H9 (cell line): ENCODE measurements at regions not wholly inside any gene's neighbourhood (a gene's known extent, or its start where the extent isn't known, plus 50 kb on each side); places are given as distances from the start of the nearest gene placed in this dataset.

Experiments used
- DNase-seq: peaks from one replicate; pipeline ENCODE4 v3.0.0-alpha.2; 2017
- H2AFZ ChIP-seq: one replicate; pipeline ENCODE4 v1.6.1; 2013; ENCODE audit warnings: mild to moderate bottlenecking, low read length, control low read depth, moderate library complexity
- H2AK5ac ChIP-seq: 2 replicates; pipeline ENCODE4 v1.6.1; 2013; ENCODE audit warnings: low read length, control low read depth, mixed read lengths; ENCODE audit not compliant: insufficient read length
- H2BK120ac ChIP-seq: one replicate; pipeline ENCODE4 v1.6.1; 2013; ENCODE audit warnings: low read depth, mild to moderate bottlenecking, low read length, control low read depth, inconsistent platforms; ENCODE audit not compliant: poor library complexity, severe bottlenecking
- H2BK12ac ChIP-seq: 2 replicates; pipeline ENCODE4 v1.6.1; 2013; ENCODE audit warnings: low read length, control low read depth, mixed read lengths, low read depth; ENCODE audit not compliant: insufficient read length
- H2BK15ac ChIP-seq: 2 replicates; pipeline ENCODE4 v1.6.1; 2013; ENCODE audit warnings: low read depth, low read length, control low read depth
- H2BK20ac ChIP-seq: one replicate; pipeline ENCODE4 v1.6.1; 2013; ENCODE audit warnings: low read depth, mild to moderate bottlenecking, low read length, control low read depth, inconsistent platforms; ENCODE audit not compliant: poor library complexity, severe bottlenecking
- H2BK5ac ChIP-seq: 2 replicates; pipeline ENCODE4 v1.6.1; 2013; ENCODE audit warnings: low read length, control low read depth, mixed read lengths; ENCODE audit not compliant: insufficient read length
- H3K14ac ChIP-seq: 2 replicates; pipeline ENCODE4 v1.6.1; 2013; ENCODE audit warnings: low read length, control low read depth; ENCODE audit not compliant: insufficient read depth
- H3K18ac ChIP-seq: 2 replicates; pipeline ENCODE4 v1.6.1; 2013; ENCODE audit warnings: low read depth, mild to moderate bottlenecking, mixed read lengths, low read length, control low read depth; ENCODE audit not compliant: insufficient read length
- H3K23ac ChIP-seq: 2 replicates; pipeline ENCODE4 v1.6.1; 2013; ENCODE audit warnings: low read length, control low read depth, mixed read lengths, low read depth; ENCODE audit not compliant: insufficient read length
- H3K23me2 ChIP-seq: 2 replicates; pipeline ENCODE4 v1.6.1; 2013; ENCODE audit warnings: low read depth, mild to moderate bottlenecking, mixed read lengths, low read length, control low read depth; ENCODE audit not compliant: insufficient read length, poor library complexity, severe bottlenecking
- H3K27ac ChIP-seq: 2 replicates; pipeline ENCODE4 v1.5.1; 2013; ENCODE audit warnings: low read length, control low read depth, mixed read lengths, low read depth; ENCODE audit not compliant: insufficient read length
- H3K27me3 ChIP-seq: 2 replicates; pipeline ENCODE4 v1.6.1; 2013; ENCODE audit warnings: low read length, control low read depth, inconsistent platforms; ENCODE audit not compliant: insufficient read depth
- H3K4ac ChIP-seq: 2 replicates; pipeline ENCODE4 v1.6.1; 2013; ENCODE audit warnings: low read depth, mild to moderate bottlenecking, control low read depth, inconsistent platforms, low read length, moderate library complexity
- H3K4me1 ChIP-seq: 2 replicates; pipeline ENCODE4 v1.6.1; 2013; ENCODE audit warnings: low read length, control low read depth, inconsistent platforms; ENCODE audit not compliant: insufficient read depth
- H3K4me2 ChIP-seq: 2 replicates; pipeline ENCODE4 v1.6.1; 2013; ENCODE audit warnings: low read length, control low read depth, mixed read lengths; ENCODE audit not compliant: insufficient read length, insufficient read depth
- H3K56ac ChIP-seq: 2 replicates; pipeline ENCODE4 v1.6.1; 2013; ENCODE audit warnings: low read depth, mild to moderate bottlenecking, mixed read lengths, low read length, control low read depth; ENCODE audit not compliant: insufficient read length
- H3K79me1 ChIP-seq: 2 replicates; pipeline ENCODE4 v1.6.1; 2013; ENCODE audit warnings: low read depth, mild to moderate bottlenecking, moderate library complexity, low read length, control low read depth, inconsistent platforms; ENCODE audit not compliant: insufficient read depth, poor library complexity, severe bottlenecking
- H3K79me2 ChIP-seq: 2 replicates; pipeline ENCODE4 v1.6.1; 2013; ENCODE audit warnings: low read length, control low read depth, inconsistent platforms; ENCODE audit not compliant: insufficient read depth
- H3K9ac ChIP-seq: 2 replicates; pipeline ENCODE4 v1.6.1; 2013; ENCODE audit warnings: low read length, control low read depth, mixed read lengths; ENCODE audit not compliant: insufficient read length; ENCODE audit errors: extremely low read depth
- H3K9me3 ChIP-seq: one replicate; pipeline ENCODE4 v1.6.1; 2013; ENCODE audit warnings: low read depth, low read length, inconsistent platforms; ENCODE audit not compliant: control insufficient read depth
- H3T11ph ChIP-seq: one replicate; pipeline ENCODE4 v1.6.1; 2013; ENCODE audit warnings: mild to moderate bottlenecking, low read length, control low read depth, inconsistent platforms
- H4K20me1 ChIP-seq: one replicate; pipeline ENCODE4 v1.6.1; 2013; ENCODE audit not compliant: control insufficient read depth, insufficient read length, insufficient read depth
- H4K5ac ChIP-seq: 2 replicates; pipeline ENCODE4 v1.6.1; 2013; ENCODE audit warnings: low read depth, mild to moderate bottlenecking, mixed read lengths, low read length, control low read depth; ENCODE audit not compliant: insufficient read length
- H4K8ac ChIP-seq: replicated peaks from 2 replicates; pipeline ENCODE4 v1.6.1; 2013; ENCODE audit warnings: low read length, control low read depth, mixed read lengths, low read depth; ENCODE audit not compliant: insufficient read length
- H4K91ac ChIP-seq: 2 replicates; pipeline ENCODE4 v1.6.1; 2013; ENCODE audit warnings: low read depth, mild to moderate bottlenecking, moderate library complexity, mixed read lengths, low read length, control low read depth; ENCODE audit not compliant: insufficient read length
- H3K27ac Mint-ChIP-seq, 3 experiments: 2 replicates in 2 of 3; 3 replicates in 1 of 3; pipeline ENCODE4 v1.8.0; 2020 to 2021; ENCODE audit warnings: mixed read lengths in 3 of 3, mild to moderate bottlenecking in 1 of 3, moderate library complexity in 1 of 3
- H3K27me3 Mint-ChIP-seq: 2 replicates; pipeline ENCODE4 v1.8.0; 2021; ENCODE audit warnings: low read depth, mild to moderate bottlenecking, moderate library complexity, mixed read lengths
- H3K36me3 Mint-ChIP-seq, 3 experiments: 2 replicates in 2 of 3; 3 replicates in 1 of 3; pipeline ENCODE4 v1.8.0; 2020 to 2021; ENCODE audit warnings: low read depth in 3 of 3, mixed read lengths in 3 of 3; ENCODE audit not compliant: insufficient read depth in 1 of 3
- H3K4me1 Mint-ChIP-seq, 2 experiments: 2 replicates each; pipeline ENCODE4 v1.8.0; 2020; ENCODE audit warnings: mixed read lengths in 2 of 2
- H3K4me3 Mint-ChIP-seq, 2 experiments: 2 replicates in 1 of 2; 3 replicates in 1 of 2; pipeline ENCODE4 v1.8.0; 2020 to 2021; ENCODE audit warnings: mild to moderate bottlenecking in 2 of 2, mixed read lengths in 2 of 2, moderate library complexity in 1 of 2
- H3K9me3 Mint-ChIP-seq, 2 experiments: 2 replicates in 1 of 2; 3 replicates in 1 of 2; pipeline ENCODE4 v1.8.0; 2020; ENCODE audit warnings: mild to moderate bottlenecking in 2 of 2, mixed read lengths in 2 of 2, moderate library complexity in 1 of 2
- WGBS: extraction: QIAGEN DNeasy Blood & Tissue Kit; methylation state at CpG from one replicate; pipeline ENCODE4 v1.1.7; 2013; ENCODE audit warnings: missing lambda C conversion rate, low lambda C conversion rate, mixed read lengths; ENCODE audit not compliant: insufficient read length; ENCODE audit errors: extremely low coverage; 5-methylcytosine and 5-hydroxymethylcytosine counted together
- TF ChIP-seq, protein P1 (sequence below): fragments of 200-600 bp; sonication (generic); conservative IDR thresholded peaks from 3 replicates; pipeline ENCODE4 v1.8.0; 2021; ENCODE audit warnings: antibody characterized with exemption, mild to moderate bottlenecking

DNA sequence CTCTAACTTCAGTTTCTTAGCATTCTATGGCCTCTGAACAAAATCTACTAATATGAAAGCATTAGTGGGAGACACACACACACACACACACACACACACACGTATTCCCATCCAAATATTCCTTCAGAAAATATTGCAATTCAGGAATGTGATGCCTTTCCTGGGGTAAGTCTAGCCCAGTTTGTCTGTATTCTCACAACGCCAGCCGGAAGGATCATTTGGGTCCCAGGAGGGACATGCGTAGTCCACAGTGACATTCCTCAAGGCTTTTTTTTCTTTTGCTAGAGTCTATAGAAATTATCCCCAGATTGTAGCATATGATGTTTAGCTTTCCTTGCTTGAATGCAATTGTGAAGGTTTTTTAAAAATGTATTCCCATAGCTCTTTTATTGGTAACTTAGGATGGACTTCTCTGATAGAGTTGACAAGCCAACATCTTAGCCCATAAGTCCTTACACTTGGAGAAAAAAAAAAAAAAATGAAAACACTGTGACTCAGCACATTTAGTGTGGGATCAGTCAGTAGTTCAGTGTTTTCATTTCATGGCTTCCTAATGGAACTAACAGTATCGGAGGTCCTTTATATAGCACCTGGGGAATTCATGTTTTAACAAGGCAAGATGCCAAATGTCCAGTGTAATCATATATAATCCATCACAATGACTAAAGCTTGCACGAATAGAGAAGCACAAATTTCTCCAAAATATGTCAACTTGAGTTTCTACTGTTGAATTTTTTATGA is 316.5 kb downstream of the DIRAS2 start:
- Histone ChIP-seq H2AK5ac (no peak overlapping the region), H2BK20ac (no peak overlapping the region), H4K5ac (no peak overlapping the region), H3K23ac (no peak overlapping the region), H2BK12ac (no peak overlapping the region), H3K79me1 (no peaks in the 10 kb centered on the region), H3T11ph (no peak overlapping the region), H3K23me2 (no peaks in the 10 kb centered on the region), H4K8ac (no peak overlapping the region), H3K9ac (no peak overlapping the region), H3K79me2 (no peaks in the 10 kb centered on the region), H3K27me3 (no peaks in the 10 kb centered on the region), H4K91ac (no peak overlapping the region), H3K4ac (no peak overlapping the region), H3K9me3 (no peaks in the 10 kb centered on the region), H3K27ac (no peak overlapping the region), H2BK120ac (no peak overlapping the region), H3K4me1 (no peaks in the 10 kb centered on the region), H3K56ac (no peak overlapping the region), H2BK5ac (no peak overlapping the region), H2AFZ (no peak overlapping the region), H4K20me1 (no peaks in the 10 kb centered on the region), H3K4me2 (no peak overlapping the region), H2BK15ac (no peak overlapping the region), H3K18ac (no peak overlapping the region), H3K14ac (no peak overlapping the region)
- no peak overlapping the region for H3K4me3 Mint-ChIP-seq
- H3K36me3 Mint-ChIP-seq: no peaks in the 10 kb centered on the region
- H3K27me3 Mint-ChIP-seq: no peaks in the 10 kb centered on the region
- H3K9me3 Mint-ChIP-seq: no peaks in the 10 kb centered on the region
- H3K27ac Mint-ChIP-seq: no peak overlapping the region
- no peaks in the 10 kb centered on the region for H3K4me1 Mint-ChIP-seq
- no CpG with 5 or more reads among the region's 6 CpGs for WGBS
- TF ChIP-seq, protein P1, sequence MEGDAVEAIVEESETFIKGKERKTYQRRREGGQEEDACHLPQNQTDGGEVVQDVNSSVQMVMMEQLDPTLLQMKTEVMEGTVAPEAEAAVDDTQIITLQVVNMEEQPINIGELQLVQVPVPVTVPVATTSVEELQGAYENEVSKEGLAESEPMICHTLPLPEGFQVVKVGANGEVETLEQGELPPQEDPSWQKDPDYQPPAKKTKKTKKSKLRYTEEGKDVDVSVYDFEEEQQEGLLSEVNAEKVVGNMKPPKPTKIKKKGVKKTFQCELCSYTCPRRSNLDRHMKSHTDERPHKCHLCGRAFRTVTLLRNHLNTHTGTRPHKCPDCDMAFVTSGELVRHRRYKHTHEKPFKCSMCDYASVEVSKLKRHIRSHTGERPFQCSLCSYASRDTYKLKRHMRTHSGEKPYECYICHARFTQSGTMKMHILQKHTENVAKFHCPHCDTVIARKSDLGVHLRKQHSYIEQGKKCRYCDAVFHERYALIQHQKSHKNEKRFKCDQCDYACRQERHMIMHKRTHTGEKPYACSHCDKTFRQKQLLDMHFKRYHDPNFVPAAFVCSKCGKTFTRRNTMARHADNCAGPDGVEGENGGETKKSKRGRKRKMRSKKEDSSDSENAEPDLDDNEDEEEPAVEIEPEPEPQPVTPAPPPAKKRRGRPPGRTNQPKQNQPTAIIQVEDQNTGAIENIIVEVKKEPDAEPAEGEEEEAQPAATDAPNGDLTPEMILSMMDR: no peak
- no peak for DNase-seq
